Heart right ventricle (tissue), 16 donors: ENCODE measurements at regions not wholly inside any gene's neighbourhood (a gene's known extent, or its start where the extent isn't known, plus 50 kb on each side); places are given as distances from the start of the nearest gene placed in this dataset.

ENCODE experiments used
- ATAC-seq, 8 donors: fragments of 200-7000 bp; cut with Tn5 transposase; one replicate each; pipeline ENCODE4 v1.9.1; 2020; ENCODE audit warnings: mild to moderate bottlenecking in 8 of 8, moderate library complexity in 8 of 8, moderate number of reproducible peaks in 1 of 8
- DNase-seq, 2 donors: peaks; one replicate each; pipeline ENCODE4 v3.0.0-alpha.2; 2020
- H3K27ac ChIP-seq, 10 donors: fragments of 200-600 bp; sonication (generic) in 2 of 10; one replicate each; pipeline versions ENCODE4 v1.5.0 to v1.8.0; 2020 to 2022; ENCODE audit warnings: mild to moderate bottlenecking in 3 of 10
- H3K27me3 ChIP-seq, 7 donors: fragments of 200-600 bp; one replicate each; pipeline ENCODE4 v1.8.0; 2021 to 2022; ENCODE audit warnings: mild to moderate bottlenecking in 2 of 7
- H3K36me3 ChIP-seq, 9 donors: fragments of 200-600 bp; sonication (generic) in 1 of 9; one replicate each; pipeline versions ENCODE4 v1.5.0 to v1.8.0; 2020 to 2022; ENCODE audit warnings: mild to moderate bottlenecking in 2 of 9
- H3K4me1 ChIP-seq, 9 donors: fragments of 200-600 bp; sonication (generic) in 1 of 9; one replicate each; pipeline versions ENCODE4 v1.5.0 to v1.8.0; 2020 to 2022; ENCODE audit warnings: mild to moderate bottlenecking in 4 of 9
- H3K4me3 ChIP-seq, 10 donors: fragments of 200-600 bp; sonication (generic) in 2 of 10; one replicate each; pipeline versions ENCODE4 v1.5.0 to v1.8.0; 2020 to 2022; ENCODE audit warnings: mild to moderate bottlenecking in 7 of 10, moderate library complexity in 2 of 10
- H3K9me3 ChIP-seq, 11 donors: fragments of 200-600 bp in 10 of 11; sonication (generic) in 2 of 11; one replicate each; pipeline versions ENCODE4 v1.5.0 to v1.8.0; 2013 to 2022; ENCODE audit warnings: mild to moderate bottlenecking in 2 of 11, control low read depth in 1 of 11, moderate library complexity in 1 of 11
- WGBS, 2 donors: extraction: QIAGEN DNeasy Blood & Tissue Kit; methylation state at CpG; one replicate each; pipeline ENCODE4 v1.1.7; 2013; ENCODE audit warnings: inconsistent platforms in 1 of 2; 5-methylcytosine and 5-hydroxymethylcytosine counted together
- intact Hi-C, 10 donors: fragments of 100-400 bp; cut with DNase I; formaldehyde crosslinking; loops; one replicate each; pipeline versions ENCODE4 v1.11.1 to v1.14.2; 2022
- TF ChIP-seq, protein P1 (sequence below), 9 donors: fragments of 200-600 bp; sonication (generic) in 2 of 9; IDR thresholded peaks; one replicate each; pipeline versions ENCODE4 v1.5.0 to v1.8.0; 2021 to 2022; ENCODE audit warnings: antibody characterized with exemption in 9 of 9, mild to moderate bottlenecking in 5 of 9, moderate library complexity in 1 of 9
- donor health status: Arrhythmogenic right ventricular cardiomyopathy.
- donor health status: ischemic (EF 13 %, LVEDD 7.1; RV severe dilation, severe dysfunction).
- donor health status: healthy with polysubstance abuse.
- donor health status: DM: no; HTN: yes; CAD: no.
- donor health status: DM: no; HTN: no; CAD: no.
- donor health status: ischemic (EF 25% LVEDD 6.9; RV normal size, moderate dysfunction).
- donor health status: ischemic (EF 25% LVEDD 5.7; RV mildly dilated, moderate dysfunction).
- donor health status: healthy.
- donor health status: DM: yes; HTN: yes; CAD: no.
- donor health status: Ischemic cardiomyopathy.
- donor health status: ischemic (EF 35%, LVEDD 5.7; RV mildly dilated, moderate dysfunction).
- donor health status: nonischemic (EF 11% LVEDD 7.7; RV severe dilation, severe dysfunction).
- donor health status: DM: yes; HTN: yes; CAD: no.
- donor health status: PGD.
- donor health status: ischemic (EF 29% LVEDD 5.4; RV normal size, mild dysfunction).
- donor health status: nonischemic (EF 23%, LVEDD 6.1; RV moderate dilation, normal function).

DNA sequence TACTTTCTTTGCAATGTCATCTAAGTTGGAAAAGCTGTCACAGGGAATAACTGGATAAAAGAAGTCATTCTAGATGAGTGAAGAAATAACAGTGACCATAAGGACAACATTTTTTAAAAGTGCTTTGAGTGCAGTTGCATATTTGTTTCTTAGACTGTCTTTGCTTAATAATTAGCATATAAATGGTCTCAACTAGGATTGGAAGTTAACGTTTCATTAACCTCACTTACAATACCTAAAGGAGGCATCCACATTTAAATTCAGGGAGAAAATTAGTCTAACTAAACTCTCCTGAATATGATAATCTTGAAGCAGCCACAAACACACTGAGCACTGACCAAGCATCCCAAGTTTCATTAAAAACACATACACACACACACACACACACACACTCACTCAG lies 780.7 kb downstream of the PCDH18 start:
- H3K27ac ChIP-seq = no peak overlapping the region
- no peak overlapping the region for H3K4me3 ChIP-seq
- TF ChIP-seq, protein P1, sequence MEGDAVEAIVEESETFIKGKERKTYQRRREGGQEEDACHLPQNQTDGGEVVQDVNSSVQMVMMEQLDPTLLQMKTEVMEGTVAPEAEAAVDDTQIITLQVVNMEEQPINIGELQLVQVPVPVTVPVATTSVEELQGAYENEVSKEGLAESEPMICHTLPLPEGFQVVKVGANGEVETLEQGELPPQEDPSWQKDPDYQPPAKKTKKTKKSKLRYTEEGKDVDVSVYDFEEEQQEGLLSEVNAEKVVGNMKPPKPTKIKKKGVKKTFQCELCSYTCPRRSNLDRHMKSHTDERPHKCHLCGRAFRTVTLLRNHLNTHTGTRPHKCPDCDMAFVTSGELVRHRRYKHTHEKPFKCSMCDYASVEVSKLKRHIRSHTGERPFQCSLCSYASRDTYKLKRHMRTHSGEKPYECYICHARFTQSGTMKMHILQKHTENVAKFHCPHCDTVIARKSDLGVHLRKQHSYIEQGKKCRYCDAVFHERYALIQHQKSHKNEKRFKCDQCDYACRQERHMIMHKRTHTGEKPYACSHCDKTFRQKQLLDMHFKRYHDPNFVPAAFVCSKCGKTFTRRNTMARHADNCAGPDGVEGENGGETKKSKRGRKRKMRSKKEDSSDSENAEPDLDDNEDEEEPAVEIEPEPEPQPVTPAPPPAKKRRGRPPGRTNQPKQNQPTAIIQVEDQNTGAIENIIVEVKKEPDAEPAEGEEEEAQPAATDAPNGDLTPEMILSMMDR (IDR thresholded peaks at IDR 0.05) = no peak
- H3K27me3 ChIP-seq = no peaks in the 10 kb centered on the region
- ATAC-seq (no peak), DNase-seq (no peak)
- no peaks in the 10 kb centered on the region for H3K4me1 ChIP-seq
- intact Hi-C loops = no loop called here
- WGBS, 2 donors = 48 to 81% methylated on average over 1 of the region's 1 CpG
- no peaks in the 10 kb centered on the region for H3K9me3 ChIP-seq
- no peaks in the 10 kb centered on the region for H3K36me3 ChIP-seq

DNA sequence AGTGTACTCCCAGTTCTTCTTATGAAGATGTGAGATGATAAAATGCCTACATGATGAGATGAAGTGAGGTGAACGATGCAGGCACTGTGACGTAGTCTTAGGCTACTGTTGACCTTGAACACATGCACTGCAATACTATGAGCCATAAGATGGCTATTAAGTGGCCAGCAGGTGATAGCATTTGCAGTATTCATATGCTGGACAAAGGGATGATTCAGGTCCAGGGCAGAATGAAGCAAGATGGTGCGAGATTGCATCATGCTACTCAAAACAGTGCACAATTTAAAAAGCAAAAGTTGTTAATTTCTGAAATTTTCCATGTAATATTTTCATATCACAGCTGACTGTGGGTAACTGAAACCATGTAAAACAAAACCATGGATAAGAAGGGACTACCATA lies 781.4 kb downstream of the PCDH18 start:
- Histone ChIP-seq H3K36me3 (no peaks in the 10 kb centered on the region), H3K9me3 (no peaks in the 10 kb centered on the region), H3K4me1 (no peaks in the 10 kb centered on the region), H3K4me3 (no peak overlapping the region), H3K27me3 (no peaks in the 10 kb centered on the region), H3K27ac (no peak overlapping the region)
- ATAC-seq (no peak), DNase-seq (no peak)
- TF ChIP-seq, protein P1 (IDR thresholded peaks at IDR 0.05) = no peak
- intact Hi-C loops = no loop called here
- 71 to 83% methylated on average over 3 of the region's 3 CpGs for WGBS, 2 donors

DNA sequence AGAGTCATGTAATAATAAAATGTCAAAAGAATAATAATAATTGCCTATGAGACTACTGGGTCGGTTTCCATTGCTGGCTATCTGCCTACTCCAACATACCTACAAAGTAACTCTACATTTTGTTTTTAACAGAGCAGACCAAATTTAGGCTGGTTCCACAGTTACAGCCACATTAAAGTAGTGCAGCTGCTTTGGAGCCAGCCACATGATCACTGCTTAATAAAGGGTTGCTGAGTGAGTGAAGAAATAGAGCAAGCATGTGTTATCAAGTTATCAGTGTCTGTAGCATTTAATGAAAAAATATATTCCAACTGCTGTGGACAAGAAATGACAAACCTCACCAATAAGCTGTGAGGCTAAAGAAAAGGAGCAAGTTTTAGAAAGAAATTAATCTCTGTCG lies 782.3 kb downstream of the PCDH18 start:
- no peaks in the 10 kb centered on the region for H3K27me3 ChIP-seq
- TF ChIP-seq, protein P1 (IDR thresholded peaks at IDR 0.05) = no peak
- no peaks in the 10 kb centered on the region for H3K9me3 ChIP-seq
- intact Hi-C loops = no loop called here
- ATAC-seq = peak in 1 of 8 donors; percentile 52
- no peaks in the 10 kb centered on the region for H3K36me3 ChIP-seq
- 73 to 77% methylated on average over 2 of the region's 2 CpGs for WGBS, 2 donors
- H3K27ac ChIP-seq = peak overlapping the region in 1 of 10 donors; percentile 8
- no peak for DNase-seq
- H3K4me3 ChIP-seq = no peak overlapping the region
- H3K4me1 ChIP-seq = no peaks in the 10 kb centered on the region

DNA sequence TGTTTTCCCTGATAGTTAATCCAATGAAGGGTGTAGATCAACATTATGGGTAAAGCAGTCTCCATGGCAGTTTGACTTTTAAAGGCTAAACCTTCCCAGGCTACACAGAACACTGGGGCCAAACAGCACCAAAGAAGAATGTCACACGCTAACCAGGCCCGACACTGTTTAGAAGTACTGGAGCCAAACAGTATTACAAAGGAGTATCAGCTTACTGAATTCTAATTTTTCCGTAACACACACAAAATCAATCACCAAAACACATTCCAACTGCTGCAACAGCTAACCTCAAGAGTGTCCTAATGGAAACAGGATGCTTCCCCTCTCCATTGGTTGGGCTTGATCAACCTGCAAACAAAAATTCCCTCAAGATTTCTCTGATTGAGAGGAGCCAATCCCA lies 783.5 kb downstream of the PCDH18 start:
- Histone ChIP-seq H3K36me3 (no peaks in the 10 kb centered on the region), H3K27ac (no peak overlapping the region), H3K27me3 (no peaks in the 10 kb centered on the region), H3K4me1 (no peaks in the 10 kb centered on the region), H3K9me3 (peaks cover 0 to 4% (median 0%) of the 10 kb centered on the region in 11 donors), H3K4me3 (no peak overlapping the region)
- TF ChIP-seq, protein P1 (IDR thresholded peaks at IDR 0.05) = no peak
- ATAC-seq (no peak), DNase-seq (no peak)
- WGBS, 2 donors = 76 to 85% methylated on average over 3 of the region's 3 CpGs
- intact Hi-C loops = no loop called here
